ENCODE measurements at regions not wholly inside any gene's neighbourhood (a gene's known extent, or its start where the extent isn't known, plus 50 kb on each side); places are given as distances from the start of the nearest gene placed in this dataset.

DNA sequence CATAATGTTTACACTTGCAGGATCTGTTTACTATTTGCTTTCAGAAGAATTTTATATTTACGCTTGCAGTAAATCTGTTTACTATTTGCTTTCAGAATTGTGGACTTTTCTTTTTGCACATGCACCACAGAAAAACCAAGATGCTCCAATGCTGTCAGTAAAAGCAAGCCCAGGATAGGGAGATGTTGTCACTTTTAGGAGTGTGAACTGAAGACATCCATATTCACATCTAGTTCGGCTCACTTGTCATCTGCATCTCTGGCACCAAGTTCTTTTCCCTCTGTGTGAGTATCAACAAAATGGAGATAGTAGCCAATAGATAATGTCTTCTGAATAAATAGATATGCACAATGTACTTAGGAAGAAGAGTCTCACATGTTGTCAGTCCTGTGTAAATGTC, 109.3 kb upstream of the MXRA5 start:
- no peak for DNase-seq (ENCODE audit: low read depth)
- no peak for TF ChIP-seq CTCF (conservative IDR thresholded peaks at IDR 0.05; ENCODE audit: low read depth, low read length)
- H3K4me3 ChIP-seq (ENCODE audit: low read depth, low read length): no peak overlapping the region

DNA sequence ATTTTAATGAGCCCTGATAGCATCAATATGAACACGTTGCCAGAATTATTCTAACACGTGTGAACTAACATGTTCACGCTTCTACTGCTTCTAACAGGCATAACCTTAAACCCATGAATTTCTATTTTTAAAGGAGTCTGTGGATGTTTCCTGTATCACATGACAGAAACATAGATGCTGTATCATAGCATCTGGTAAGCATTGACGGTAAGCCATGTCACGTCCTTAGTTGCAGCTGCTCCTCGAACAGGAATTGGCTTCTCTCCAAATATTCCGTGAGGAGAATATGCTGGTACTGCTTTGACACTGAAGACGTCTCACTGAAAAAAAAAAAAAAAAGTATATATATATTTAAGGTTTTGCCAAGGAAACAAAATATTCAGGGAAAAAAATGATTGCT, 105.1 kb upstream of the MXRA5 start:
- TF ChIP-seq CTCF (conservative IDR thresholded peaks at IDR 0.05; ENCODE audit: low read depth, low read length): no peak
- H3K4me3 ChIP-seq (ENCODE audit: low read depth, low read length): no peak overlapping the region
- no peak for DNase-seq (ENCODE audit: low read depth)

DNA sequence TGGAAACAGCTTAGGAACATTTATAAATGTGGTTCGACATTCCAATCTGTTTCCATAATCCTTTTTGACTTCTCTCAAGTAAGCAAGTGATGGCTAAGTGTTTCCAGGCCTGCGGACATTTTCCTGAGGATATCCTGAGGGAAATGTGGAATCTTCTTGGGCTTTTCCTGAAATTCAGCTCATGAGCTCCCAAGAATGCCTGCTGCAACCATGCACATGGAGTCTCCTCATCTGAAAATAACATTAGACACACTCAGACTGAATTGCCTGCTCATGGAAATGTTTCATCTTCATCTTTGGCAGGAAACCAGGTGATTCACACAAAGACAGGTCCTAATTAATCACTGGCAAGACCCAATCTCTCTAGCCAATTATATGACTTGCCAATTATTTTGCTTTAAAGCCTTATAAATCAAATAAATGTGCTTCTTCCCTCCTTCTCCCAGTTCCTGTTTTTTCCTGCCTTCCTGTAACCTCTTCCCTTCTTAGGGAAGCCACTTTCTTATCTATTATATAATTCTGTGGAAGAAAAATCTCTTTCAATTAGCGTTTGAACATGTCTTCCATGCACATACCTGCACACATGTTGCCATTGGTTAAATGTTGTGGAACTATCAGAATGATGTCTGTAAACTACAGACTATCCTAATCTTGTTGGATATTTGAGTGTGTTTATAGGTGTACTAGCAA, 104.6 kb upstream of the MXRA5 start:
- H3K4me3 ChIP-seq (ENCODE audit: low read depth, low read length): no peak overlapping the region
- DNase-seq (ENCODE audit: low read depth): no peak
- no peak for TF ChIP-seq CTCF (conservative IDR thresholded peaks at IDR 0.05; ENCODE audit: low read depth, low read length)

DNA sequence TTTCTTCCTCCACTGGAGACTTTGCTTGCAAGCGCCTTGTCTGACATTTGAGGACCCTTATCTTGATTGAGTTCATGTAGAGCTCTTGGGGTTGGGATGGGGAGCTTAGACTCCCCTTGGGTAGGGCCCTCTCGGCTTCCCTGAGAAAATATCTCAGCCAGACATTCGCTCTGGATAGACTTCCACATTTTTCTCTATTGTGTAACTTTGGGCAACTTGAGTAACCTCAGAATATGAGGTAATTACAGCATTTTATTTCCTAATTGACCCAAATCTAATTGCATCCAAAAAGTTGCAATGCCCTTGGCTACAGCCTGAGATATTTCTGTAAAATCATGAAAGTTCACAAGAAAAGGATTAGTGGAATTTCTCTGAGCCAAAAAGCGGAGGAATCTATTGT, 102.8 kb upstream of the MXRA5 start:
- TF ChIP-seq CTCF (conservative IDR thresholded peaks at IDR 0.05; ENCODE audit: low read depth, low read length): no peak
- no peak for DNase-seq (ENCODE audit: low read depth)
- no peak overlapping the region for H3K4me3 ChIP-seq (ENCODE audit: low read depth, low read length)

- H3K4me3 ChIP-seq (ENCODE audit: low read depth, low read length): no peak overlapping the region
- no peak for DNase-seq (ENCODE audit: low read depth)
- TF ChIP-seq CTCF (conservative IDR thresholded peaks at IDR 0.05; ENCODE audit: low read depth, low read length): no peak
Measured at GRCh38 chrX:3448563-3448962, 102.1 kb upstream of the MXRA5 start.

DNA sequence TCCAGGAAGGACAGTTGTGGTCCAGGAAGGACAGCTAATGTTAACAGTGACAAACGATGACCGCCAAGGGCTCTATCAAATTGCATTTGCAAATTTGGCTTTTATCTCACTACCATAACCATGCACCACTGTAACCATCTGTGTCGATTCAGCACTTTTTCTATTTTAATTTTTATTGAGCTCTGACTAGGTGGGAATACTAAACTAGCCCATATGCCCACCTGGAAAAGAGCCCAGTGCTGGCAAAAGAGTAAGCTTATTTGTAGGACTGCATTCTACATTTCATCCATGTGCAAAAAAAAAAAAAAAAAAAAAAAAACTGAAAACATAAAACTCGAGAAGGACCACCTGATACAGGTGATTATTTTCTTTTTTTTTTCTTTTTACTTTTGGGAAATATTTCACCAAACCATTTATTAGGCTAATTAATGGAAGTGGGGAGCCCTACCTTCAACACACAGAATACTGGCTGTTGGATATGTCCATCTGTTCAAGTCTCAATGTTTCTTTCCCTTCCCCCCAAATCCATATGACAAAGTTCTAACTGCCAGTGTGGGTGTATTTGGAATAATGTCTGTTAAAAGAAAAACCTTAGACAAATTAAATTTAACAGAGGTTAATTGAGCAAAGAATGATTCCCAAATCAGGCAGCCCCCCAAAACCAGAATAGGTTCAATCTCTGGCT, 99.5 kb upstream of the MXRA5 start:
- no peak overlapping the region for H3K4me3 ChIP-seq (ENCODE audit: low read depth, low read length)
- no peak for DNase-seq (ENCODE audit: low read depth)
- TF ChIP-seq CTCF (conservative IDR thresholded peaks at IDR 0.05; ENCODE audit: low read depth, low read length): no peak

GRCh38 chrX:3443184-3443583, 96.7 kb upstream of the MXRA5 start:
- no peak overlapping the region for H3K4me3 ChIP-seq (ENCODE audit: low read depth, low read length)
- DNase-seq (ENCODE audit: low read depth): no peak
- no peak for TF ChIP-seq CTCF (conservative IDR thresholded peaks at IDR 0.05; ENCODE audit: low read depth, low read length)

Data from epithelial cell of proximal tubule (primary cell).